IPS-18c (cell line): ENCODE measurements at regions not wholly inside any gene's neighbourhood (a gene's known extent, or its start where the extent isn't known, plus 50 kb on each side); places are given as distances from the start of the nearest gene placed in this dataset.

Experiments
- H3K4me3 ChIP-seq: 2 replicates; pipeline ENCODE4 v1.7.0; 2013; ENCODE audit warnings: low read depth, mild to moderate bottlenecking, low read length, moderate library complexity; ENCODE audit not compliant: insufficient read depth
- H3K9me3 ChIP-seq: one replicate; pipeline ENCODE4 v1.6.1; 2013; ENCODE audit warnings: mild to moderate bottlenecking, low read length, moderate library complexity; ENCODE audit not compliant: control insufficient read depth, insufficient read depth

- Histone ChIP-seq H3K4me3 (no peak overlapping the region), H3K9me3 (no peaks in the 10 kb centered on the region)
Measured at GRCh38 chr5:54615381-54615780, 97.8 kb downstream of the SNX18 start.

- Histone ChIP-seq H3K4me3 (no peak overlapping the region), H3K9me3 (no peaks in the 10 kb centered on the region)
Measured at GRCh38 chr5:54612711-54613110, 95.2 kb downstream of the SNX18 start.

GRCh38 chr5:54611290-54611951 is 93.9 kb downstream of the SNX18 start:
- Histone ChIP-seq H3K9me3 (no peaks in the 10 kb centered on the region), H3K4me3 (no peak overlapping the region)

- Histone ChIP-seq H3K9me3 (no peaks in the 10 kb centered on the region), H3K4me3 (no peak overlapping the region)
Measured at GRCh38 chr5:54610197-54610944, 92.8 kb downstream of the SNX18 start.

DNA sequence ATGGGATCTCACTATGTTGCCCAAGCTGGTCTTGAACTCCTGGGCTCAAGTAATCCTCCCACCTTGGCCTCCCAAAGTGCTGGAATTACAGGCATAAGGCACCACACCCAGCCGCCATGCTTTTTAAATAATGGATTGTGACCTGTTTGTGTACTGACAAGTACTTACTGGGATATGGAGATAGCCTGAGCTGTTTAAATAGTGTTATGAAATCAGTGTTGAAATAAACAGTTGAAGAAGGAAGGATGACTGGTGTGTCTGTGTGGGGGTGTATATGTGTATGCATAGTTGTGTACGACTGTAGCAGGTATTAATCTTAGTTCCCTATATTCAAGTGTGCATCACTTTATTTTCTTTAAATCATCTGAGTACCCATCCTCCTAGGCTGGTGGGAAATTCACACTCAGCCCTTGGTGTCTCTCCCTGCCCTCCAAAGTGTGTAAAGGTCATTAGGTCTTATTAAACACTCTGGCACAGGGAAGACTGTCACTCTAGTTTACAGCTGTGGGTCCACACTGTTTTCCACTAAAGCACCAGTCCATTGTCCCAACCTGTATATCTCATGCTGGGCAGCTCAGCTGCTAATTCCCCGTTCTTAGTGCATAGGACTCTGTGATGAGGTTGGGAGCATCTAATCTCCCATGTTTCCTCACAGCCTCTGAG is 91.0 kb downstream of the SNX18 start:
- no peak overlapping the region for H3K4me3 ChIP-seq
- H3K9me3 ChIP-seq, result no peaks in the 10 kb centered on the region

DNA sequence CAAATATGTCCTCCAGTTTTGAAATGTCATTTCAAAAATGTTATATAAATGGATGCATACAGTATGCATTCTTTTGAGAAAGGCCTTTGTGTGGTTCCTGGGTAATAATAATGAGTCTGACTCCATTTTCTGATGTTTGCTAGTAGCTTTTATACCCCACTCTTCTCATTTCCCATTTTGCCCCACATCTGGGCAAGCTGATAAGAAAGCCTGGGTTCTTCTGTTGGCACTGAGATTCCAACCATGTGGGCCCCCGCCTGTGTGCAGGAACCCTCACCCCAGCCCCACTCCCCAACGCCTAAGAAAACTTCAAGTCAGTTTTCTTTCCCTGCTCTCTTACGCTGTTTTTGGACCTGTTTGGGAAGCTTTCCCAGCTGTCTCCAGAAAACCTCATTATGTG is 89.4 kb downstream of the SNX18 start:
- Histone ChIP-seq H3K4me3 (no peak overlapping the region), H3K9me3 (no peaks in the 10 kb centered on the region)

DNA sequence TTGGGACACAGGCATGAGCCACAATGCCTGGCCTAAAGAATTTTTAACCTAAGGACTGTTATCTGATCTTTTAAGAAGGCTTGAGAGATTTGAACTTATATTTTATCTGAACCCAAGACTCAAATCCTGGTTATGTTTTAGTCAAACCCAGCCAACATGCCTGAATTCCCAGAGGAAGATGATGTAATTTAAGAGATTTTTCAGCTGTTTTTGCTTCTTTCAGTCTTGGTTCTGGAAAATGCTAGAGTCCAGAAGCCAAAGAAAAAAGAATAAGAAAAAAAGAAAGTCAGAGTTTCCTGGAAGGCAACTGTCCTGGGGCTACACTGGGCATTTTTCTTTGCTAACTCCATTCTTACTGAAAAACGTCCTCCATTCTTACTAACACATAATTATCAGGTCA is 85.8 kb downstream of the SNX18 start:
- no peaks in the 10 kb centered on the region for H3K9me3 ChIP-seq
- H3K4me3 ChIP-seq, result no peak overlapping the region

GRCh38 chr5:54602475-54602874 is 84.9 kb downstream of the SNX18 start:
- Histone ChIP-seq H3K4me3 (no peak overlapping the region), H3K9me3 (no peaks in the 10 kb centered on the region)

GRCh38 chr5:54601411-54602230 is 84.1 kb downstream of the SNX18 start:
- Histone ChIP-seq H3K4me3 (no peak overlapping the region), H3K9me3 (no peaks in the 10 kb centered on the region)
